Hepatocyte (in vitro differentiated cells): ENCODE measurements at regions not wholly inside any gene's neighbourhood (a gene's known extent, or its start where the extent isn't known, plus 50 kb on each side); places are given as distances from the start of the nearest gene placed in this dataset.

ENCODE experiments used
- DNase-seq: peaks from one replicate; pipeline ENCODE4 v3.0.0-alpha.2; 2016; ENCODE audit warnings: low spot score
- H2AFZ ChIP-seq: fragments of 200-600 bp; sonication (generic); 2 replicates; pipeline ENCODE4 v1.6.0; 2016; ENCODE audit warnings: antibody characterized with exemption, mild to moderate bottlenecking
- H3K27ac ChIP-seq: fragments of 200-600 bp; sonication (generic); 2 replicates; pipeline ENCODE4 v1.5.1; 2016; ENCODE audit warnings: mild to moderate bottlenecking
- H3K27me3 ChIP-seq: fragments of 200-600 bp; sonication (generic); 2 replicates; pipeline ENCODE4 v1.6.1; 2016
- H3K36me3 ChIP-seq: fragments of 200-600 bp; sonication (generic); replicated peaks from 2 replicates; pipeline ENCODE4 v1.5.1; 2016; ENCODE audit warnings: low read depth; ENCODE audit not compliant: insufficient read depth
- H3K4me1 ChIP-seq: fragments of 200-600 bp; sonication (generic); 2 replicates; pipeline ENCODE4 v1.5.1; 2016; ENCODE audit warnings: mild to moderate bottlenecking, moderate library complexity; ENCODE audit not compliant: insufficient read depth
- H3K4me2 ChIP-seq: fragments of 200-600 bp; sonication (generic); 2 replicates; pipeline ENCODE4 v1.6.0; 2016
- H3K4me3 ChIP-seq: fragments of 200-600 bp; sonication (generic); 2 replicates; pipeline ENCODE4 v1.5.1; 2016; ENCODE audit warnings: mild to moderate bottlenecking
- H3K79me2 ChIP-seq: fragments of 200-600 bp; sonication (generic); 2 replicates; pipeline ENCODE4 v1.6.0; 2017; ENCODE audit warnings: mild to moderate bottlenecking
- H3K9me2 ChIP-seq: fragments of 200-600 bp; sonication (generic); replicated peaks from 2 replicates; pipeline ENCODE4 v1.6.0; 2017; ENCODE audit warnings: mild to moderate bottlenecking; ENCODE audit not compliant: insufficient read depth
- H3K9me3 ChIP-seq: fragments of 200-600 bp; sonication (generic); 2 replicates; pipeline ENCODE4 v1.5.1; 2016; ENCODE audit warnings: low read depth, mild to moderate bottlenecking
- H4K20me1 ChIP-seq: fragments of 200-600 bp; sonication (generic); 2 replicates; pipeline ENCODE4 v1.6.0; 2016; ENCODE audit warnings: mild to moderate bottlenecking; ENCODE audit not compliant: insufficient read depth, poor library complexity, severe bottlenecking
- EZH2 ChIP-seq: fragments of 200-600 bp; sonication (generic); IDR thresholded peaks from 2 replicates; pipeline ENCODE4 v1.6.1; 2016; ENCODE audit warnings: antibody characterized with exemption, mild to moderate bottlenecking, borderline replicate concordance
- EZH2phosphoT487 ChIP-seq: fragments of 200-600 bp; sonication (generic); IDR thresholded peaks from one replicate; pipeline ENCODE4 v1.6.1; 2018; ENCODE audit warnings: antibody characterized with exemption, mild to moderate bottlenecking, low read depth, moderate library complexity; ENCODE audit not compliant: unreplicated experiment, severe bottlenecking
- WGBS: methylation state at CpG from one replicate; pipeline ENCODE4 v1.1.6; 2016; ENCODE audit warnings: low lambda C conversion rate; ENCODE audit errors: missing lambda C conversion rate; 5-methylcytosine and 5-hydroxymethylcytosine counted together
- TF ChIP-seq, protein P1 (sequence below): fragments of 200-600 bp; sonication (generic); IDR thresholded peaks from 2 replicates; pipeline ENCODE4 v1.5.1; 2016; ENCODE audit warnings: antibody characterized with exemption, mild to moderate bottlenecking; ENCODE audit not compliant: poor library complexity

DNA sequence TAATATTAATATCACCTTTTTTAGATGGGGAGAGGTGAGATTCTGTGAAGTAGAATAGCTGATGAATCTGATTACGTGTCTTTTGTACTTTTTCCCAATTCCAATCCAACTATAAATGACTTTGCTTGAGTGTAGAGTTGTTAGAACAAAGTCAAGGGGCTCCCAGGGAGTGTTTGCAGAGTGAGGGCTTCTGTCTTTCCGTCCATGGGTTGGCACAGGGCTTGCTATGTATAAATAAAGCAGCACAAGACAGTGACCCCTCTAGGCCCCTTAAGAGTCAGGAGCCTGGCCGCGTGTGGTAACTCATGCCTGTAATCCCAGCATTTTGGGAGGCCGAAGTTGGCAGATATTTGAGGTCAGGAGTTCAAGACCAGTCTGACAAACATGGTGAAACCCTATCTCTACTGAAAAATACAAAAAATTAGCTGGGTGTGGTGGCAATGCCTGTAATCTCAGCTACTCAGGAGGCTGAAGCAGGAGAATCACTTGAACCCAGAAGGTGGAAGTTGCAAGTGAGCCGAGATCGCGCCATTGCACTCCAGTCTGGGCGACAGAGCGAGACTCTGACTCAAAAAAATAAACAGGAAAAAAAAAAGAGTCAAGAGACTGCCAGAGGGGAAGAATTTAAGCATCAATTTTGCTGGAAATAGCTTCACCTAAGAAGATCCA, 127.9 kb upstream of the HS3ST3A1 start:
- 84% methylated on average over 10 of the region's 10 CpGs for WGBS

DNA sequence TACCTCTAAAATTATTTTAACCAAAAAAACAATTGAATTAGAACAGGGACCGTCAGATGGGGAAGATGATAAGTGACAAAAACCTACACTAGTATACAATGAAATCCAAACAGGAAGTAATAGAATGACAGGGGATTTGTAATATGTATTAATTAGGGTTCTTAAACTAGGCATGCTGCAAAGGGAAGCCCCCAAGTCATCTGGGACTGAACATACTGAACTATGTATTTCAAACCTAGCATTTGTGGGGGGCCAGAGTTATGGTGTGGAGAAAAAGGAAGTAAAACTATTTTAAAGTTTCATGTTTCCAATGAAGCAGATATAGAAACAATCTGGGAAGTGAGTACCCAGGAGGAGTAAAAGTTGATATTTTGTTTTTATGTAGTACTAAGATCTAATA, 133.2 kb upstream of the HS3ST3A1 start:
- no peak for TF ChIP-seq EZH2
- no peak for TF ChIP-seq EZH2phosphoT487
- TF ChIP-seq, protein P1, sequence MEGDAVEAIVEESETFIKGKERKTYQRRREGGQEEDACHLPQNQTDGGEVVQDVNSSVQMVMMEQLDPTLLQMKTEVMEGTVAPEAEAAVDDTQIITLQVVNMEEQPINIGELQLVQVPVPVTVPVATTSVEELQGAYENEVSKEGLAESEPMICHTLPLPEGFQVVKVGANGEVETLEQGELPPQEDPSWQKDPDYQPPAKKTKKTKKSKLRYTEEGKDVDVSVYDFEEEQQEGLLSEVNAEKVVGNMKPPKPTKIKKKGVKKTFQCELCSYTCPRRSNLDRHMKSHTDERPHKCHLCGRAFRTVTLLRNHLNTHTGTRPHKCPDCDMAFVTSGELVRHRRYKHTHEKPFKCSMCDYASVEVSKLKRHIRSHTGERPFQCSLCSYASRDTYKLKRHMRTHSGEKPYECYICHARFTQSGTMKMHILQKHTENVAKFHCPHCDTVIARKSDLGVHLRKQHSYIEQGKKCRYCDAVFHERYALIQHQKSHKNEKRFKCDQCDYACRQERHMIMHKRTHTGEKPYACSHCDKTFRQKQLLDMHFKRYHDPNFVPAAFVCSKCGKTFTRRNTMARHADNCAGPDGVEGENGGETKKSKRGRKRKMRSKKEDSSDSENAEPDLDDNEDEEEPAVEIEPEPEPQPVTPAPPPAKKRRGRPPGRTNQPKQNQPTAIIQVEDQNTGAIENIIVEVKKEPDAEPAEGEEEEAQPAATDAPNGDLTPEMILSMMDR = no peak
- H3K27ac ChIP-seq = no peak overlapping the region
- no peaks in the 10 kb centered on the region for H3K36me3 ChIP-seq
- no peak overlapping the region for H3K4me3 ChIP-seq
- WGBS = 57% methylated on average over 1 of the region's 1 CpG
- H3K9me2 ChIP-seq = no peaks in the 10 kb centered on the region
- no peaks in the 10 kb centered on the region for H3K79me2 ChIP-seq
- H3K4me2 ChIP-seq = no peak overlapping the region
- no peaks in the 10 kb centered on the region for H4K20me1 ChIP-seq
- no peaks in the 10 kb centered on the region for H3K9me3 ChIP-seq
- no peak overlapping the region for H2AFZ ChIP-seq
- no peaks in the 10 kb centered on the region for H3K4me1 ChIP-seq
- H3K27me3 ChIP-seq = no peaks in the 10 kb centered on the region
- no peak for DNase-seq

More for the DNA sequence above, 127.9 kb upstream of the HS3ST3A1 start:
- H3K9me3 ChIP-seq = no peaks in the 10 kb centered on the region
- no peaks in the 10 kb centered on the region for H3K36me3 ChIP-seq
- H4K20me1 ChIP-seq = no peaks in the 10 kb centered on the region
- no peaks in the 10 kb centered on the region for H3K27me3 ChIP-seq
- no peaks in the 10 kb centered on the region for H3K9me2 ChIP-seq
- H3K27ac ChIP-seq = no peak overlapping the region
- H3K4me3 ChIP-seq = no peak overlapping the region
- no peak overlapping the region for H3K4me2 ChIP-seq
- no peak for DNase-seq
- no peaks in the 10 kb centered on the region for H3K79me2 ChIP-seq
- H3K4me1 ChIP-seq = peaks cover 8% of the 10 kb centered on the region
- H2AFZ ChIP-seq = no peak overlapping the region
- TF ChIP-seq EZH2phosphoT487 (no peak), EZH2 (no peak)
- TF ChIP-seq, protein P1 = no peak

DNA sequence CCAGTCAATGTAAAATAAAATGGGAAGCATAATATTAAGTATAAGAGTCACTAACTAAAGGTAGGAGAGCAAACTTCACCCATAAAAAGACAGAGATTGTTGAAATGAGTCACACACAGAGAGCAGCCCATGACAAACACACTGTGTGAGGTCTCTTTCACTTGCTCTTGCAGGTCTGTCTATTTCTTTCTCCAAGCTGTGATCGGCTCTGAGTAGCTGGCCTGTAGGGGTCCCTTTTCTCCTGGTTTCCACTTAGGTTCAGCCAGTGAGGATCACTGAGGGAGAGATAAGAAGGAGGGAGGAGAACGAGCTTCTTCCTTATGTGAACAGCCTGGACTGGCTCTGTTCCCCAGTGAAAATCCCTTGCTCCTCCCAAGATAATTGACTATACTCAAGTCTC, 133.7 kb upstream of the HS3ST3A1 start:
- H2AFZ ChIP-seq = no peak overlapping the region
- H4K20me1 ChIP-seq = no peaks in the 10 kb centered on the region
- no peaks in the 10 kb centered on the region for H3K36me3 ChIP-seq
- no peaks in the 10 kb centered on the region for H3K27me3 ChIP-seq
- no peaks in the 10 kb centered on the region for H3K79me2 ChIP-seq
- H3K4me1 ChIP-seq = no peaks in the 10 kb centered on the region
- no peak overlapping the region for H3K4me3 ChIP-seq
- no peaks in the 10 kb centered on the region for H3K9me2 ChIP-seq
- no peaks in the 10 kb centered on the region for H3K9me3 ChIP-seq
- 18% methylated on average over 2 of the region's 2 CpGs for WGBS
- DNase-seq = no peak
- no peak overlapping the region for H3K27ac ChIP-seq
- no peak for TF ChIP-seq EZH2
- TF ChIP-seq, protein P1 = peak; percentile 5
- H3K4me2 ChIP-seq = no peak overlapping the region

DNA sequence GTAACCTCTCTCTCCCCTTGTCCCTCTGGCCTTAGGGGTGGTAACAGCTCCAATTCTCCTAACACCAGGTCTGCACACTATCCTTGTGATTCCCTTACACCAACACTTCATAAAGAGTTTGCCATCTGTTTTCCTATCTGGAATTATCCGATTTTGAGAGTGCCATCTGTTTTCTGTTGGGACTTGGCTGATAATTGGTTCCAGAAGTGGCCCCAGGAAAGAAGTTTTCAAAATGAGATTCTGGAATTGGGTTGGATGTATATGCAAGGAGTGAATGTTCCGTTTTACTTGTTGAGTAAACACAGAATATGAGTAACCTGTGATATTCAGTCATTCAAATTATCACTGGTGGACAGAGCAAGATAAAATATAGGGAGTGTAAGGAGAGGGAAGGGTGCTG, 134.1 kb upstream of the HS3ST3A1 start:
- no peaks in the 10 kb centered on the region for H3K9me3 ChIP-seq
- WGBS = 54% methylated on average over 2 of the region's 2 CpGs
- no peak overlapping the region for H2AFZ ChIP-seq
- TF ChIP-seq EZH2phosphoT487 (no peak), EZH2 (no peak)
- TF ChIP-seq, protein P1 = no peak
- no peaks in the 10 kb centered on the region for H3K27me3 ChIP-seq
- no peaks in the 10 kb centered on the region for H3K79me2 ChIP-seq
- no peaks in the 10 kb centered on the region for H3K9me2 ChIP-seq
- H3K4me1 ChIP-seq = no peaks in the 10 kb centered on the region
- no peak overlapping the region for H3K4me3 ChIP-seq
- H4K20me1 ChIP-seq = no peaks in the 10 kb centered on the region
- H3K36me3 ChIP-seq = no peaks in the 10 kb centered on the region
- H3K27ac ChIP-seq = no peak overlapping the region
- H3K4me2 ChIP-seq = no peak overlapping the region
- DNase-seq = no peak
